Smooth muscle cell (in vitro differentiated cells): ENCODE measurements at regions not wholly inside any gene's neighbourhood (a gene's known extent, or its start where the extent isn't known, plus 50 kb on each side); places are given as distances from the start of the nearest gene placed in this dataset.

Source experiments
- DNase-seq: peaks from one replicate; lab custom pipeline; 2025; ENCODE audit not compliant: unreplicated experiment; lab: John Stamatoyannopoulos, UW
- H2AFZ ChIP-seq: fragments of 200-600 bp; sonication (generic); 2 replicates; pipeline ENCODE4 v1.6.0; 2016; ENCODE audit warnings: antibody characterized with exemption, low read depth, mild to moderate bottlenecking
- H3F3A ChIP-seq: fragments of 200-600 bp; sonication (generic); 2 replicates; pipeline ENCODE4 v1.6.0; 2017; ENCODE audit warnings: antibody characterized with exemption, low read depth
- H3K27ac ChIP-seq: fragments of 200-600 bp; sonication (generic); 2 replicates; pipeline ENCODE4 v1.5.1; 2016; ENCODE audit warnings: low read depth, mild to moderate bottlenecking
- H3K27me3 ChIP-seq: fragments of 200-600 bp; sonication (generic); 2 replicates; pipeline ENCODE4 v1.6.1; 2016; ENCODE audit warnings: low read depth, mild to moderate bottlenecking
- H3K36me3 ChIP-seq: fragments of 200-600 bp; sonication (generic); 2 replicates; pipeline ENCODE4 v1.5.1; 2016; ENCODE audit warnings: low read depth
- H3K4me1 ChIP-seq: fragments of 200-600 bp; sonication (generic); 2 replicates; pipeline ENCODE4 v1.5.1; 2016; ENCODE audit warnings: low read depth
- H3K4me2 ChIP-seq: fragments of 200-600 bp; sonication (generic); 2 replicates; pipeline ENCODE4 v1.6.0; 2016; ENCODE audit warnings: mild to moderate bottlenecking
- H3K4me3 ChIP-seq: fragments of 200-600 bp; sonication (generic); 2 replicates; pipeline ENCODE4 v1.5.1; 2016; ENCODE audit warnings: mild to moderate bottlenecking
- H3K79me2 ChIP-seq: fragments of 200-600 bp; sonication (generic); 2 replicates; pipeline ENCODE4 v1.6.0; 2016; ENCODE audit warnings: low read depth, mild to moderate bottlenecking
- H3K9ac ChIP-seq: fragments of 200-600 bp; sonication (generic); 2 replicates; pipeline ENCODE4 v1.6.0; 2016; ENCODE audit warnings: low read depth
- H3K9me3 ChIP-seq: fragments of 200-600 bp; sonication (generic); replicated peaks from 2 replicates; pipeline ENCODE4 v1.5.1; 2016; ENCODE audit warnings: low read depth
- H4K20me1 ChIP-seq: fragments of 200-600 bp; sonication (generic); 2 replicates; pipeline ENCODE4 v1.6.0; 2016; ENCODE audit warnings: low read depth
- WGBS: methylation state at CpG from one replicate; pipeline ENCODE4 v1.1.7; 2016; ENCODE audit warnings: low lambda C conversion rate; 5-methylcytosine and 5-hydroxymethylcytosine counted together
- TF ChIP-seq, protein P1 (sequence below): fragments of 200-600 bp; sonication (generic); IDR thresholded peaks from 2 replicates; pipeline ENCODE4 v1.5.1; 2017; ENCODE audit warnings: borderline replicate concordance, mild to moderate bottlenecking, antibody characterized with exemption; ENCODE audit not compliant: insufficient read depth, poor library complexity, severe bottlenecking

DNA sequence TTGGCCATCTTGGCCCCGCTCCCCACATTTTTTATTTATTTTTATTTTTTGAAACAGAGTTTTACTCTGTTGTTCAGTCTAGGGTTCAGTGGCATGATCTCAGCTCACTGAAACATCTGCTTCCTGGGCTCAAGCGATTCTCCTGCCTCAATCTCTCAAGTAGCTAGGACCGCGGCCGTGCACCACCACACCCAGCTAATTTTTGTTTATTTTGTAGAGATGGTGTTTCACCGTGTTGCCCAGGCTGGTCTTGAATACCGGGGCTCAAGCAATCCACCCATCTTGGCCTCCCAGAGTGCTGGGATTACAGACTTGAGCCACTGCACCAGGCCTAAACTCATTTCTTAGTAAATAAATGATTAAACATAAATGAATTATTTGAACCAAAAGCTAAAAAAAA is 322.0 kb upstream of the LCORL start:
- TF ChIP-seq, protein P1, sequence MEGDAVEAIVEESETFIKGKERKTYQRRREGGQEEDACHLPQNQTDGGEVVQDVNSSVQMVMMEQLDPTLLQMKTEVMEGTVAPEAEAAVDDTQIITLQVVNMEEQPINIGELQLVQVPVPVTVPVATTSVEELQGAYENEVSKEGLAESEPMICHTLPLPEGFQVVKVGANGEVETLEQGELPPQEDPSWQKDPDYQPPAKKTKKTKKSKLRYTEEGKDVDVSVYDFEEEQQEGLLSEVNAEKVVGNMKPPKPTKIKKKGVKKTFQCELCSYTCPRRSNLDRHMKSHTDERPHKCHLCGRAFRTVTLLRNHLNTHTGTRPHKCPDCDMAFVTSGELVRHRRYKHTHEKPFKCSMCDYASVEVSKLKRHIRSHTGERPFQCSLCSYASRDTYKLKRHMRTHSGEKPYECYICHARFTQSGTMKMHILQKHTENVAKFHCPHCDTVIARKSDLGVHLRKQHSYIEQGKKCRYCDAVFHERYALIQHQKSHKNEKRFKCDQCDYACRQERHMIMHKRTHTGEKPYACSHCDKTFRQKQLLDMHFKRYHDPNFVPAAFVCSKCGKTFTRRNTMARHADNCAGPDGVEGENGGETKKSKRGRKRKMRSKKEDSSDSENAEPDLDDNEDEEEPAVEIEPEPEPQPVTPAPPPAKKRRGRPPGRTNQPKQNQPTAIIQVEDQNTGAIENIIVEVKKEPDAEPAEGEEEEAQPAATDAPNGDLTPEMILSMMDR, result no peak
- Histone ChIP-seq H3K9me3 (no peaks in the 10 kb centered on the region), H2AFZ (no peak overlapping the region), H3K4me1 (no peaks in the 10 kb centered on the region), H3K9ac (no peak overlapping the region), H4K20me1 (no peaks in the 10 kb centered on the region), H3K79me2 (no peaks in the 10 kb centered on the region), H3K36me3 (no peaks in the 10 kb centered on the region), H3K27me3 (no peaks in the 10 kb centered on the region), H3K27ac (no peak overlapping the region), H3K4me3 (no peak overlapping the region), H3F3A (no peaks in the 10 kb centered on the region), H3K4me2 (no peak overlapping the region)
- 96% methylated on average over 7 of the region's 7 CpGs for WGBS
- no peak for DNase-seq

DNA sequence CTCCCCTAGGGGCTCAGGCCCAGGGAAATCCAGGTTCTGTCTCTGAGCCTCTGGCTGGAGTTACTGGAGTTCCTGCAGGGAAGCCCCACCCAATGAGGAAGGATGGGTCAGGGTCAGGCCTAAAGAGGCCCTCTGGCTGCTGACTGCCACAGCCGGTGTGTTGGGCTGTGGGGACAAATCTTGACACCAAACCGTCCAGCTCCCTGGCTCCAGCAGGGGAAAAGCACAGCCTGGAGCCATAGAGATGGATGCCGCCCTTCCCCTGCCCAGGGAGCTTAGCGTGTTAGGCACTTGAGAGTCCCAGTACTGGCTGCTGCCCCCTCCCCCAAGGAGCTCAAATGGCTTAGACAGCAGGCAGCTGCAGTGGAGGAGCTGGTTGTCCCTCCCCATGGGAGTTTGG is 321.3 kb upstream of the LCORL start:
- WGBS, result 93% methylated on average over 4 of the region's 4 CpGs

DNA sequence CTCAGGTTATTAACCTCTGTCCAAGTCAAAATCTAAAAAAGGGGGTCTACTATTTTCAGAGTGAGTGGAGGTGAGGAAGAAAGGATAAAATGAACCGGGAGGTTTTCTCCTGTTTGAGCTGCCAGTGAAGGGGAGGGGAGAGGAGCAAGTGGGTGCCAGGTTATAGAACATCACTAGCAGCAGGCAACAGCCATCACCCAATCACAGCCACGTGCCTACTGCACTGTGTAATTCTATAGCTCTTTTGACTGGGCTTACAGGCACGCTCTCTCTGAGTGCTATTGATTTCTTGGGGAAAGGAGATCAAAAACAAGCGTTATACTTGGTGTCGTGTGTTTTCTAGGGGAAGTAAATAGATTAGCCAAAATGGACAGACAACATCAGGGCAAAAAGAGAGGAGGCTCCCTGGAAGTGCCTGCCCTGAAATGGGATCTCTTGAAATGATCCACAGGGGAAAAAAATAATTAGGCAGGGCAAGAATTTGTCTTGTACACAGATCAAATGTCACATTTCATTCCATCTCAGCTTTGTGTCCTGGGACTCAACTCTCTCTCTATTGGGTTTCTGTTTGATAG is 300.5 kb upstream of the LCORL start:
- Histone ChIP-seq H2AFZ (no peak overlapping the region), H3K9ac (no peak overlapping the region), H3K27ac (no peak overlapping the region), H4K20me1 (no peaks in the 10 kb centered on the region), H3K4me1 (no peaks in the 10 kb centered on the region), H3K9me3 (no peaks in the 10 kb centered on the region), H3F3A (no peaks in the 10 kb centered on the region), H3K4me3 (no peak overlapping the region), H3K27me3 (no peaks in the 10 kb centered on the region), H3K36me3 (no peaks in the 10 kb centered on the region), H3K79me2 (no peaks in the 10 kb centered on the region), H3K4me2 (no peak overlapping the region)
- 81% methylated on average over 5 of the region's 5 CpGs for WGBS
- DNase-seq, result no peak
- TF ChIP-seq, protein P1, result no peak

More for the DNA sequence above, 321.3 kb upstream of the LCORL start:
- Histone ChIP-seq H3K27ac (no peak overlapping the region), H3K79me2 (no peaks in the 10 kb centered on the region), H3K27me3 (no peaks in the 10 kb centered on the region), H3K4me3 (no peak overlapping the region), H3K4me1 (no peaks in the 10 kb centered on the region), H2AFZ (no peak overlapping the region), H3K9me3 (no peaks in the 10 kb centered on the region), H3K4me2 (no peak overlapping the region), H4K20me1 (no peaks in the 10 kb centered on the region), H3K36me3 (no peaks in the 10 kb centered on the region), H3K9ac (no peak overlapping the region), H3F3A (no peaks in the 10 kb centered on the region)
- DNase-seq, result no peak
- TF ChIP-seq, protein P1, result no peak

DNA sequence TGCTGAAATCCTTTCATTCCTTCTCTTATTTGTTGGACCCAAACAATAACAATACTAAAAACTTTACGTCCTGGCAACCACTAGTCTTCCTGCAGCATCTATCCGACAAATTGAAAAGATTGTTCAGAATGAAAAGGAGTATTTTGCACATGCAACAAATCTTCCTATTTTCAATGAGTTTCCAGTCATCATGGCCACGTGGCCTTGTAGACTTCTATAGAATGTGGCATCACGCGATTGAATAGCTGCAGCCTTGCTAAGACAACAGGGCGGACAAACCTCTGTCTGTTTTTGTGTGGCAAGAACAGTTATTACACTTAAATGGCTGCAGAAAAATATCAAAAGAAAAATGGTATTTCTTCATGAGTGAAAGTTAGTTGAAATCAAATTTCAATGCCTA is 297.9 kb upstream of the LCORL start:
- Histone ChIP-seq H3K4me2 (no peak overlapping the region), H3K9me3 (no peaks in the 10 kb centered on the region), H3K27me3 (no peaks in the 10 kb centered on the region), H3K36me3 (no peaks in the 10 kb centered on the region), H2AFZ (no peak overlapping the region), H3K79me2 (no peaks in the 10 kb centered on the region), H3F3A (no peaks in the 10 kb centered on the region), H3K9ac (no peak overlapping the region), H3K4me3 (no peak overlapping the region), H3K4me1 (no peaks in the 10 kb centered on the region), H3K27ac (no peak overlapping the region), H4K20me1 (no peaks in the 10 kb centered on the region)
- WGBS, result 87% methylated on average over 6 of the region's 6 CpGs
- no peak for DNase-seq
- TF ChIP-seq, protein P1, result no peak
